Hematopoietic multipotent progenitor cell treated with erythropoietin and hydrocortisone succinate and interleukin-3 and kit ligand, for 6 days (in vitro differentiated cells): ENCODE measurements at regions not wholly inside any gene's neighbourhood (a gene's known extent, or its start where the extent isn't known, plus 50 kb on each side); places are given as distances from the start of the nearest gene placed in this dataset.
A peak's percentile ranks its signal among the peaks of the same experiment; 100 is the strongest.

Source experiments
- DNase-seq: peaks from one replicate; pipeline ENCODE4 v3.0.0-alpha.2; 2015

- DNase-seq = no peak
These were observed 90.1 kb upstream of the PDE3A start for GRCh38 chr12:20278276-20278675.

- DNase-seq = peak; percentile 45
These were observed 87.8 kb upstream of the PDE3A start for GRCh38 chr12:20280515-20280914.

GRCh38 chr12:20282401-20282800 lies 85.9 kb upstream of the PDE3A start:
- no peak for DNase-seq

- DNase-seq = no peak
These were observed 84.9 kb upstream of the PDE3A start for GRCh38 chr12:20283482-20283881.

GRCh38 chr12:20289520-20289919 lies 78.8 kb upstream of the PDE3A start:
- DNase-seq = peak; percentile 21

GRCh38 chr12:20300457-20300856 lies 67.9 kb upstream of the PDE3A start:
- DNase-seq = no peak

- no peak for DNase-seq
These were observed 62.9 kb upstream of the PDE3A start for GRCh38 chr12:20305470-20305869.

GRCh38 chr12:20309504-20310148 lies 58.7 kb upstream of the PDE3A start:
- no peak for DNase-seq

- no peak for DNase-seq
These were observed 54.0 kb upstream of the PDE3A start for GRCh38 chr12:20314328-20314727.

- DNase-seq = no peak
These were observed 50.8 kb upstream of the PDE3A start for GRCh38 chr12:20317554-20317953.
